ENCODE measurements at regions not wholly inside any gene's neighbourhood (a gene's known extent, or its start where the extent isn't known, plus 50 kb on each side); places are given as distances from the start of the nearest gene placed in this dataset.

DNA sequence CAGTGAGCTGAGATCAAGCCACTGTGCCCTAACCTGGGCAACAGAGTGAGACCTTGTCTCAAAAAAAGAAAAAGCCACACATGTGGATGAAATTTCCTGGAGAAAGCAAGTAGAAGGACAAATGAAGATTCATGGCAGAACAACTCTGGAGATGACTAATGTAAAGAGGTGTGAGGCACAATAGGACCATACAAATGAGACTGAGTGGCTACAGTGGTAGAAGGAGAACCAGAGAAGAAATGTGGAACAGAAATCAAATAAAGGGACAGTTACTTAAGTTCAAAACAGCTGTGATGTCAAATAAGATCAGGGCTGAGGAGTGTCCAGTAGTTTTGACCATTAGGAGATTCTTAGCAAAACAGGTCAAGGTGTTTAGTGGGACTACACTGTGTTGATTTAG, 130.9 kb upstream of the CDK6 start:
- intact Hi-C loops (cut with DNase I; ENCODE audit: low total_unique reads) = no loop called here
- Histone ChIP-seq H3K27me3 (no peaks in the 10 kb centered on the region), H3K9me3 (no peaks in the 10 kb centered on the region), H3K4me3 (no peak overlapping the region), H3K27ac (no peak overlapping the region), H3K36me3 (no peaks in the 10 kb centered on the region), H3K4me1 (no peaks in the 10 kb centered on the region)
- no peak for DNase-seq
- TF ChIP-seq, protein P1, sequence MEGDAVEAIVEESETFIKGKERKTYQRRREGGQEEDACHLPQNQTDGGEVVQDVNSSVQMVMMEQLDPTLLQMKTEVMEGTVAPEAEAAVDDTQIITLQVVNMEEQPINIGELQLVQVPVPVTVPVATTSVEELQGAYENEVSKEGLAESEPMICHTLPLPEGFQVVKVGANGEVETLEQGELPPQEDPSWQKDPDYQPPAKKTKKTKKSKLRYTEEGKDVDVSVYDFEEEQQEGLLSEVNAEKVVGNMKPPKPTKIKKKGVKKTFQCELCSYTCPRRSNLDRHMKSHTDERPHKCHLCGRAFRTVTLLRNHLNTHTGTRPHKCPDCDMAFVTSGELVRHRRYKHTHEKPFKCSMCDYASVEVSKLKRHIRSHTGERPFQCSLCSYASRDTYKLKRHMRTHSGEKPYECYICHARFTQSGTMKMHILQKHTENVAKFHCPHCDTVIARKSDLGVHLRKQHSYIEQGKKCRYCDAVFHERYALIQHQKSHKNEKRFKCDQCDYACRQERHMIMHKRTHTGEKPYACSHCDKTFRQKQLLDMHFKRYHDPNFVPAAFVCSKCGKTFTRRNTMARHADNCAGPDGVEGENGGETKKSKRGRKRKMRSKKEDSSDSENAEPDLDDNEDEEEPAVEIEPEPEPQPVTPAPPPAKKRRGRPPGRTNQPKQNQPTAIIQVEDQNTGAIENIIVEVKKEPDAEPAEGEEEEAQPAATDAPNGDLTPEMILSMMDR (IDR thresholded peaks at IDR 0.05) = no peak

DNA sequence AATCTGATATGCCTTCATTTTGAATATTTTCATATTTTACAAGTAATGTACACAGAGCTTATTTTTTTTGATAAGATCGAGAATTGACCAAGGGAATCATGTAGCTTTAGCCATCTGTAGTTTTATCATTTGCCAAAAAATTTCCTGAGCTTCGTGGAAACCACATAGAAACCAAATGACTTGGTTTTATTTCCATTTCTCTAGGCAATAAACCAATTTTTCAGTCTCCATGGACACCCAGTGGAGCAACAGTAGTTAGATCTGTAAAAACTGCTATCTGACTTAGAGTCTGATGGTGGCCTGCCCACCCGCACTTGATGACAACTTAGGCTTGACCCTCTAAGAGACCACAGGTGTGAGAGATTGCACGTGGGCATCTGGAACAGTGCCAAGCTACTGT, 127.8 kb upstream of the CDK6 start:
- DNase-seq = no peak
- Histone ChIP-seq H3K36me3 (no peaks in the 10 kb centered on the region), H3K27ac (no peak overlapping the region), H3K27me3 (no peaks in the 10 kb centered on the region), H3K4me3 (no peak overlapping the region), H3K9me3 (no peaks in the 10 kb centered on the region), H3K4me1 (no peaks in the 10 kb centered on the region)
- intact Hi-C loops (cut with DNase I; ENCODE audit: low total_unique reads) = no loop called here
- TF ChIP-seq, protein P1 (IDR thresholded peaks at IDR 0.05) = no peak

DNA sequence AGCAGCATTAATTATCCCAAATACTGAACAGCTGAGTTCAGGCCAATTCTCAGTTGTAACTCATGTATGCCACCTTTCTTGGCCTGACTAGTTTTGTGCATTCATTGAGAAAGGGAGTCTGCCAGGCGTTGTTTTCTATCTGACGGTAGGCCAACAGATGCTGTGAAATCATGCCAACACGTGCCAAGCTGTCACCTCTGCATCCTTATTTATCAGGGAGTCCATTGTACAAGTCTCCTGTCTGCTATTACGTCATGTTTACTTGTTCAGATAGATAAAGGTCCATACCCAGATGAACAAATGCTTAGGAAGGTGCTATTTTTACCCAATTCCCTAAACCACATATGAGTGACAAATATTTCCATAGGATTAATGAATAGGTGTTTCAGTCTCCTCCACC, 127.2 kb upstream of the CDK6 start:
- no peak overlapping the region for H3K4me3 ChIP-seq
- no peak overlapping the region for H3K27ac ChIP-seq
- H3K27me3 ChIP-seq = no peaks in the 10 kb centered on the region
- DNase-seq = no peak
- no peaks in the 10 kb centered on the region for H3K4me1 ChIP-seq
- H3K36me3 ChIP-seq = no peaks in the 10 kb centered on the region
- H3K9me3 ChIP-seq = no peaks in the 10 kb centered on the region
- TF ChIP-seq, protein P1 (IDR thresholded peaks at IDR 0.05) = no peak
- intact Hi-C loops (cut with DNase I; ENCODE audit: low total_unique reads) = no loop called here

DNA sequence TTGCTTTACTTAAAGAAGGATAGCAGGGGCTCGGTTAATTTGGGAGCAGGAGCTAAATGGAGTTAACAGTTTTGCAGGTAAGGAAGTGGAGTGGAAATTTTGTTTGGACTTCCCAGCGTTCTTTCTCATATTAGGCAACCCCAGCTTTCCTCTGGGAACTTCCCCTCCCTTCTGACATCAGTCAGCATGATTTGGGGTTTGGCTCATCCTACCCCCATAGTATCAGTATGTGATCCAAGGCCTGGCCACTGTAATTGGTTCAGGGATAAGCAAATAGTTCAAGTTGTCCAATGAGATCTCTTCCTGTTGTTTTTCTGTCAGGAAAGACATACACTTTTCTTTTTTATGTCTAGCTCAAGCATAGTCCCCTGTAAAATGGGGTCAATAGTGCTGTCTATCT, 125.6 kb upstream of the CDK6 start:
- intact Hi-C loops (cut with DNase I; ENCODE audit: low total_unique reads) = no loop called here
- TF ChIP-seq, protein P1 (IDR thresholded peaks at IDR 0.05) = no peak
- H3K4me3 ChIP-seq = no peak overlapping the region
- no peaks in the 10 kb centered on the region for H3K27me3 ChIP-seq
- no peak overlapping the region for H3K27ac ChIP-seq
- DNase-seq = no peak
- H3K4me1 ChIP-seq = no peaks in the 10 kb centered on the region
- H3K9me3 ChIP-seq = no peaks in the 10 kb centered on the region
- H3K36me3 ChIP-seq = no peaks in the 10 kb centered on the region

DNA sequence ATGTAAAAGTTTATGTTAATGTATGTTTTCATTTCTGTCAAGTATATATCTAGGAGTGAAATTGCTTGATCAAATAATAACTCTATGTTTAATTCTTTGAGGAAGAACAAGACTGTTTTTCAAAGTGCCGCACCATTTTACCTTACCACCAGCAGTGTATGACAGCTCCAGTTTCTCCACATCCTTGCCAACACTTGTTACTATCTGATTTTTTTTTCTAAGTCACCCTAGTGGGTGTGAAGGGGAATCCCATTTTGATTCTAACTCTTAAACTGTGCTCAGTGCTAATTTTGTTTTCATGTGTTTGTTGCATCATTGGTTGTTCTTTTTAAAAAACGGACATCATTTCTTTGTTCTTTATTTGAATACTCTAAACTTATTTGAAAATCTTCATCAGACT, 120.2 kb upstream of the CDK6 start:
- DNase-seq = no peak
- Histone ChIP-seq H3K9me3 (peaks cover 0 to 4% (median 0%) of the 10 kb centered on the region in 3 donors), H3K4me3 (no peak overlapping the region), H3K27me3 (no peaks in the 10 kb centered on the region), H3K4me1 (no peaks in the 10 kb centered on the region), H3K36me3 (no peaks in the 10 kb centered on the region), H3K27ac (no peak overlapping the region)
- TF ChIP-seq, protein P1 (IDR thresholded peaks at IDR 0.05) = no peak
- intact Hi-C loops (cut with DNase I; ENCODE audit: low total_unique reads) = no loop called here

DNA sequence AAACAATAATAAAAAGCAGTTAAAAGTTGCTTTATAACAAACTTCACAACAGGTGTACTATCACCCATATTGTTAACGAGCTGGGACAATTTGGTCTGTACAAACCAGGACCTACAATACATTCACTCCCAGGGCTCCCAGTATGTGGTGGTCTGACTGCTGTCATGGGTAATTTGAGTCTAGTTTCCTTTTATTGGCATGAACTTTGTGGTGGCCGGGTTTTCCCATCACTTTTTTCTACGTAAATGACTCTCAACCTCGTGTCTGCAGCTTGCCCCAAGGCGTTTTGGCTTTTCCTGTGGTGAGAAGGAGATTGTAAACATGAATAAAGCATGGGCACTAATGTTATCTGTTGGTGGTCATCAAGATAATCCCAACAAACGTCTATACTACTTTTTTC, 118.7 kb upstream of the CDK6 start:
- no peaks in the 10 kb centered on the region for H3K4me1 ChIP-seq
- DNase-seq = no peak
- H3K36me3 ChIP-seq = no peaks in the 10 kb centered on the region
- H3K4me3 ChIP-seq = no peak overlapping the region
- no peak overlapping the region for H3K27ac ChIP-seq
- no peaks in the 10 kb centered on the region for H3K27me3 ChIP-seq
- intact Hi-C loops (cut with DNase I; ENCODE audit: low total_unique reads) = no loop called here
- TF ChIP-seq, protein P1 (IDR thresholded peaks at IDR 0.05) = no peak
- peaks cover 0 to 4% (median 0%) of the 10 kb centered on the region in 3 donors for H3K9me3 ChIP-seq
